ENCODE measurements at regions not wholly inside any gene's neighbourhood (a gene's known extent, or its start where the extent isn't known, plus 50 kb on each side); places are given as distances from the start of the nearest gene placed in this dataset.
"Not testable (repeated sequence)": the region's sequence is repeated elsewhere in the genome, so short reads cannot be mapped to it uniquely, and the experiment has no call there.

- Mint-ChIP-seq H3K27ac (ENCODE audit: unreplicated experiment) (no peak overlapping the region), H3K27me3 (ENCODE audit: unreplicated experiment) (no peaks in the 10 kb centered on the region), H3K4me3 (ENCODE audit: unreplicated experiment) (no peak overlapping the region), H3K4me1 (ENCODE audit: unreplicated experiment) (no peaks in the 10 kb centered on the region), H3K9me3 (ENCODE audit: unreplicated experiment) (no peaks in the 10 kb centered on the region), H3K36me3 (ENCODE audit: low read depth, unreplicated experiment) (no peaks in the 10 kb centered on the region)
- no peak for DNase-seq (ENCODE audit: low spot score)
- no peak for TF ChIP-seq CTCF (IDR thresholded peaks at IDR 0.05; ENCODE audit: unreplicated experiment)
Observed at GRCh38 chr18:2147476-2148230, 423.7 kb downstream of the METTL4 start.

GRCh38 chr18:2148823-2149222, 422.5 kb downstream of the METTL4 start:
- no peaks in the 10 kb centered on the region for H3K27me3 Mint-ChIP-seq (ENCODE audit: unreplicated experiment)
- DNase-seq (ENCODE audit: low spot score), result no peak
- H3K4me1 Mint-ChIP-seq (ENCODE audit: unreplicated experiment), result no peaks in the 10 kb centered on the region
- H3K27ac Mint-ChIP-seq (ENCODE audit: unreplicated experiment), result no peak overlapping the region
- no peaks in the 10 kb centered on the region for H3K36me3 Mint-ChIP-seq (ENCODE audit: low read depth, unreplicated experiment)
- no peak overlapping the region for H3K4me3 Mint-ChIP-seq (ENCODE audit: unreplicated experiment)
- H3K9me3 Mint-ChIP-seq (ENCODE audit: unreplicated experiment), result no peaks in the 10 kb centered on the region
- no peak for TF ChIP-seq CTCF (IDR thresholded peaks at IDR 0.05; ENCODE audit: unreplicated experiment)

- Mint-ChIP-seq H3K4me1 (ENCODE audit: unreplicated experiment) (no peaks in the 10 kb centered on the region), H3K4me3 (ENCODE audit: unreplicated experiment) (no peak overlapping the region), H3K27ac (ENCODE audit: unreplicated experiment) (no peak overlapping the region), H3K27me3 (ENCODE audit: unreplicated experiment) (no peaks in the 10 kb centered on the region), H3K9me3 (ENCODE audit: unreplicated experiment) (no peaks in the 10 kb centered on the region), H3K36me3 (ENCODE audit: low read depth, unreplicated experiment) (no peaks in the 10 kb centered on the region)
- TF ChIP-seq CTCF (IDR thresholded peaks at IDR 0.05; ENCODE audit: unreplicated experiment), result no peak
- no peak for DNase-seq (ENCODE audit: low spot score)
Observed at GRCh38 chr18:2150566-2150965, 420.7 kb downstream of the METTL4 start.

- TF ChIP-seq CTCF (IDR thresholded peaks at IDR 0.05; ENCODE audit: unreplicated experiment), result no peak
- Mint-ChIP-seq H3K27me3 (ENCODE audit: unreplicated experiment) (no peaks in the 10 kb centered on the region), H3K36me3 (ENCODE audit: low read depth, unreplicated experiment) (no peaks in the 10 kb centered on the region), H3K27ac (ENCODE audit: unreplicated experiment) (no peak overlapping the region), H3K4me1 (ENCODE audit: unreplicated experiment) (no peaks in the 10 kb centered on the region), H3K4me3 (ENCODE audit: unreplicated experiment) (no peak overlapping the region), H3K9me3 (ENCODE audit: unreplicated experiment) (no peaks in the 10 kb centered on the region)
- DNase-seq (ENCODE audit: low spot score), result no peak
Observed at GRCh38 chr18:2154278-2154677, 417.0 kb downstream of the METTL4 start.

- no peaks in the 10 kb centered on the region for H3K9me3 Mint-ChIP-seq (ENCODE audit: unreplicated experiment)
- DNase-seq (ENCODE audit: low spot score), result no peak
- H3K4me1 Mint-ChIP-seq (ENCODE audit: unreplicated experiment), result no peaks in the 10 kb centered on the region
- TF ChIP-seq CTCF (IDR thresholded peaks at IDR 0.05; ENCODE audit: unreplicated experiment), result no peak
- H3K4me3 Mint-ChIP-seq (ENCODE audit: unreplicated experiment), result no peak overlapping the region
- H3K36me3 Mint-ChIP-seq (ENCODE audit: low read depth, unreplicated experiment), result no peaks in the 10 kb centered on the region
- no peak overlapping the region for H3K27ac Mint-ChIP-seq (ENCODE audit: unreplicated experiment)
- no peaks in the 10 kb centered on the region for H3K27me3 Mint-ChIP-seq (ENCODE audit: unreplicated experiment)
Observed at GRCh38 chr18:2164644-2165550, 406.4 kb downstream of the METTL4 start.

- not testable (repeated sequence) for H3K9me3 Mint-ChIP-seq (ENCODE audit: unreplicated experiment); H3K4me1 Mint-ChIP-seq (ENCODE audit: unreplicated experiment)
Observed at GRCh38 chr18:2166876-2167275, 404.4 kb downstream of the METTL4 start.

More at GRCh38 chr18:2166876-2167275, 404.4 kb downstream of the METTL4 start:
- not testable (repeated sequence) for DNase-seq (ENCODE audit: low spot score); H3K36me3 Mint-ChIP-seq (ENCODE audit: low read depth, unreplicated experiment); H3K27ac Mint-ChIP-seq (ENCODE audit: unreplicated experiment); H3K4me3 Mint-ChIP-seq (ENCODE audit: unreplicated experiment); H3K27me3 Mint-ChIP-seq (ENCODE audit: unreplicated experiment)
